ENCODE measurements at regions not wholly inside any gene's neighbourhood (a gene's known extent, or its start where the extent isn't known, plus 50 kb on each side); places are given as distances from the start of the nearest gene placed in this dataset.

- no peak for TF ChIP-seq CTCF (conservative IDR thresholded peaks at IDR 0.05; ENCODE audit: low read depth, low read length)
- no peak for TF ChIP-seq EZH2 (IDR thresholded peaks at IDR 0.05; ENCODE audit: borderline replicate concordance, low read depth, low read length, poor library complexity, severe bottlenecking)
Observed at GRCh38 chr3:147554332-147554731, 145.2 kb downstream of the ZIC1 start.

Measured in A673 (cell line).